ENCODE measurements at regions not wholly inside any gene's neighbourhood (a gene's known extent, or its start where the extent isn't known, plus 50 kb on each side); places are given as distances from the start of the nearest gene placed in this dataset.
"Not testable (repeated sequence)": the region's sequence is repeated elsewhere in the genome, so short reads cannot be mapped to it uniquely, and the experiment has no call there.

GRCh38 chr1:213492161-213493041, 441.4 kb downstream of the RPS6KC1 start:
- TF ChIP-seq CTCF (IDR thresholded peaks at IDR 0.05; ENCODE audit: low read depth, low read length, missing control alignments), result no peak
- H3K4me3 ChIP-seq (replicated peaks; ENCODE audit: low read depth, low read length), result no peak overlapping the region
- DNase-seq (ENCODE audit: extremely low read depth, low read depth), result no peak

GRCh38 chr1:213499444-213499843, 448.4 kb downstream of the RPS6KC1 start:
- DNase-seq (ENCODE audit: extremely low read depth, low read depth), result no peak
- H3K4me3 ChIP-seq (replicated peaks; ENCODE audit: low read depth, low read length), result no peak overlapping the region
- TF ChIP-seq CTCF (IDR thresholded peaks at IDR 0.05; ENCODE audit: low read depth, low read length, missing control alignments), result no peak

- no peak for DNase-seq (ENCODE audit: extremely low read depth, low read depth)
- no peak overlapping the region for H3K4me3 ChIP-seq (replicated peaks; ENCODE audit: low read depth, low read length)
- TF ChIP-seq CTCF (IDR thresholded peaks at IDR 0.05; ENCODE audit: low read depth, low read length, missing control alignments), result no peak
Observed at GRCh38 chr1:213507472-213508223, 456.6 kb downstream of the RPS6KC1 start.

GRCh38 chr1:213511173-213511572, 460.1 kb downstream of the RPS6KC1 start:
- TF ChIP-seq CTCF (IDR thresholded peaks at IDR 0.05; ENCODE audit: low read depth, low read length, missing control alignments), result no peak
- no peak for DNase-seq (ENCODE audit: extremely low read depth, low read depth)
- no peak overlapping the region for H3K4me3 ChIP-seq (replicated peaks; ENCODE audit: low read depth, low read length)

- DNase-seq (ENCODE audit: extremely low read depth, low read depth), result no peak
- no peak for TF ChIP-seq CTCF (IDR thresholded peaks at IDR 0.05; ENCODE audit: low read depth, low read length, missing control alignments)
- no peak overlapping the region for H3K4me3 ChIP-seq (replicated peaks; ENCODE audit: low read depth, low read length)
Observed at GRCh38 chr1:213512316-213512715, 461.3 kb downstream of the RPS6KC1 start.

- no peak for DNase-seq (ENCODE audit: extremely low read depth, low read depth)
- no peak overlapping the region for H3K4me3 ChIP-seq (replicated peaks; ENCODE audit: low read depth, low read length)
- no peak for TF ChIP-seq CTCF (IDR thresholded peaks at IDR 0.05; ENCODE audit: low read depth, low read length, missing control alignments)
Observed at GRCh38 chr1:213513006-213513405, 462.0 kb downstream of the RPS6KC1 start.

GRCh38 chr1:213514408-213515179, 463.6 kb downstream of the RPS6KC1 start:
- not testable (repeated sequence) for H3K4me3 ChIP-seq (replicated peaks; ENCODE audit: low read depth, low read length); DNase-seq (ENCODE audit: extremely low read depth, low read depth)
